KMS-11 (cell line): ENCODE measurements at regions not wholly inside any gene's neighbourhood (a gene's known extent, or its start where the extent isn't known, plus 50 kb on each side); places are given as distances from the start of the nearest gene placed in this dataset.

Experiments
- H2AFZ ChIP-seq: fragments of 200-600 bp; sonication (generic); 2 replicates; pipeline ENCODE4 v1.6.1; 2016; ENCODE audit warnings: antibody characterized with exemption, mixed run types, low read depth
- H3K27ac ChIP-seq: fragments of 200-600 bp; sonication (generic); 2 replicates; pipeline ENCODE4 v1.6.1; 2016; ENCODE audit warnings: mild to moderate bottlenecking, mixed run types
- H3K27me3 ChIP-seq: fragments of 200-600 bp; sonication (generic); 2 replicates; pipeline ENCODE4 v1.6.1; 2017; ENCODE audit warnings: mild to moderate bottlenecking, low read depth, mixed run types, moderate library complexity; ENCODE audit not compliant: insufficient read depth
- H3K36me3 ChIP-seq: fragments of 200-600 bp; sonication (generic); 2 replicates; pipeline ENCODE4 v1.6.1; 2017; ENCODE audit warnings: mild to moderate bottlenecking, mixed run types; ENCODE audit not compliant: insufficient read depth
- H3K4me1 ChIP-seq: fragments of 200-600 bp; sonication (generic); 2 replicates; pipeline ENCODE4 v1.6.1; 2016; ENCODE audit warnings: mild to moderate bottlenecking, low read depth, mixed run types; ENCODE audit not compliant: poor library complexity, severe bottlenecking
- H3K4me2 ChIP-seq: fragments of 200-600 bp; sonication (generic); 2 replicates; pipeline ENCODE4 v1.7.0; 2016; ENCODE audit warnings: mild to moderate bottlenecking, mixed run types
- H3K4me3 ChIP-seq: fragments of 200-600 bp; sonication (generic); IDR thresholded peaks from 2 replicates; pipeline ENCODE4 v1.6.1; 2017; ENCODE audit warnings: low read depth, low read length, mixed read lengths; ENCODE audit not compliant: insufficient read depth
- H3K79me2 ChIP-seq: fragments of 200-600 bp; sonication (generic); 2 replicates; pipeline ENCODE4 v1.6.1; 2016; ENCODE audit warnings: low read depth, mixed run types; ENCODE audit not compliant: insufficient read depth
- H3K9ac ChIP-seq: fragments of 200-600 bp; sonication (generic); 2 replicates; pipeline ENCODE4 v1.6.1; 2016; ENCODE audit warnings: mild to moderate bottlenecking, mixed run types
- H4K20me1 ChIP-seq: fragments of 200-600 bp; sonication (generic); 2 replicates; pipeline ENCODE4 v1.6.1; 2016; ENCODE audit warnings: mild to moderate bottlenecking, mixed run types; ENCODE audit not compliant: insufficient read depth
- TF ChIP-seq, protein P1 (sequence below): fragments of 200-600 bp; sonication (generic); conservative IDR thresholded peaks from 2 replicates; pipeline ENCODE4 v1.6.1; 2017; ENCODE audit warnings: low read depth, mild to moderate bottlenecking, antibody characterized with exemption, low read length, moderate library complexity, mixed read lengths

DNA sequence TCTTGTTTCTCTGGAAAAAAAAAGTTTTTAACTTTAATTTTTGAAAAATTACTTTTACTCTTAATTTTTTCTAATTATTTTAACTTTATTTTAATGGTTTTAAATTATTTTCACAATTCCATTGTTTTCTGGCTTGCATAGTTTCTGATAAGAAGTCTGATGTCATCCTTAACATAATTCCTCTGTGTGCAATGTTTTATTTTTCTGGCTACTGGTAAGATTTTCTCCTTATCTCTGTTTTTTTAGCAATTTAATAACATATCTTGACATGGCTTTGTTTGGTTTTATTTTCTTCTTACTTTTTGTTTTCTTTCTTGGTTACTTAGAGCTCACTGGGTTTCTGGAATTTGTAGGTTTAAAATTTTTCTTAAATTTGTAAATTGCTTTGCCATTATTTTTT is 114.8 kb downstream of the TBXT start:
- no peak overlapping the region for H2AFZ ChIP-seq
- H3K27me3 ChIP-seq = no peaks in the 10 kb centered on the region
- no peaks in the 10 kb centered on the region for H3K4me1 ChIP-seq
- H3K27ac ChIP-seq = no peak overlapping the region
- no peaks in the 10 kb centered on the region for H3K79me2 ChIP-seq
- H3K4me3 ChIP-seq = no peak overlapping the region
- H3K36me3 ChIP-seq = no peaks in the 10 kb centered on the region
- TF ChIP-seq, protein P1, sequence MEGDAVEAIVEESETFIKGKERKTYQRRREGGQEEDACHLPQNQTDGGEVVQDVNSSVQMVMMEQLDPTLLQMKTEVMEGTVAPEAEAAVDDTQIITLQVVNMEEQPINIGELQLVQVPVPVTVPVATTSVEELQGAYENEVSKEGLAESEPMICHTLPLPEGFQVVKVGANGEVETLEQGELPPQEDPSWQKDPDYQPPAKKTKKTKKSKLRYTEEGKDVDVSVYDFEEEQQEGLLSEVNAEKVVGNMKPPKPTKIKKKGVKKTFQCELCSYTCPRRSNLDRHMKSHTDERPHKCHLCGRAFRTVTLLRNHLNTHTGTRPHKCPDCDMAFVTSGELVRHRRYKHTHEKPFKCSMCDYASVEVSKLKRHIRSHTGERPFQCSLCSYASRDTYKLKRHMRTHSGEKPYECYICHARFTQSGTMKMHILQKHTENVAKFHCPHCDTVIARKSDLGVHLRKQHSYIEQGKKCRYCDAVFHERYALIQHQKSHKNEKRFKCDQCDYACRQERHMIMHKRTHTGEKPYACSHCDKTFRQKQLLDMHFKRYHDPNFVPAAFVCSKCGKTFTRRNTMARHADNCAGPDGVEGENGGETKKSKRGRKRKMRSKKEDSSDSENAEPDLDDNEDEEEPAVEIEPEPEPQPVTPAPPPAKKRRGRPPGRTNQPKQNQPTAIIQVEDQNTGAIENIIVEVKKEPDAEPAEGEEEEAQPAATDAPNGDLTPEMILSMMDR = no peak
- no peaks in the 10 kb centered on the region for H4K20me1 ChIP-seq
- H3K4me2 ChIP-seq = no peak overlapping the region
- no peak overlapping the region for H3K9ac ChIP-seq

DNA sequence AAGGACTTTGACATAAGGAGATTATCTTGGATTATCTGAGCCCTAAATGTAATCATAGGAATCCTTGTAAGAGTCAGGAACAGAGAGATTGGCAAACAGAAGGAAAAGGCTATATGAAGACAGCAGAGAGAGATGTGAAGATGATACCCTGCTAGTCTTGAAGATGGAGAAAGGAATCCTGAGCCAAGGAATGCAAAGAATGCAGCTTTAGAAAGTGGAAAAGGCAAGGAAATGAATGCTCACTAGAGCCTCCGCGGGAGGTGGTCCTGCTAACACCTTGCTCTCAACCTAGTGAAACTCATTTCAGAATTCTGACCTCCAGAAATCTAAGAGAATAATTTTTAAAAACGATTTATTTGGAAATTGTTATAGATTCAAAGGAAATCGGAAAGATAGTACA is 117.1 kb downstream of the TBXT start:
- no peak overlapping the region for H3K4me3 ChIP-seq
- no peak overlapping the region for H3K4me2 ChIP-seq
- H3K36me3 ChIP-seq = no peaks in the 10 kb centered on the region
- H3K27me3 ChIP-seq = no peaks in the 10 kb centered on the region
- TF ChIP-seq, protein P1 = no peak
- no peaks in the 10 kb centered on the region for H4K20me1 ChIP-seq
- H3K4me1 ChIP-seq = no peaks in the 10 kb centered on the region
- no peak overlapping the region for H3K9ac ChIP-seq
- H2AFZ ChIP-seq = no peak overlapping the region
- no peak overlapping the region for H3K27ac ChIP-seq
- H3K79me2 ChIP-seq = no peaks in the 10 kb centered on the region

DNA sequence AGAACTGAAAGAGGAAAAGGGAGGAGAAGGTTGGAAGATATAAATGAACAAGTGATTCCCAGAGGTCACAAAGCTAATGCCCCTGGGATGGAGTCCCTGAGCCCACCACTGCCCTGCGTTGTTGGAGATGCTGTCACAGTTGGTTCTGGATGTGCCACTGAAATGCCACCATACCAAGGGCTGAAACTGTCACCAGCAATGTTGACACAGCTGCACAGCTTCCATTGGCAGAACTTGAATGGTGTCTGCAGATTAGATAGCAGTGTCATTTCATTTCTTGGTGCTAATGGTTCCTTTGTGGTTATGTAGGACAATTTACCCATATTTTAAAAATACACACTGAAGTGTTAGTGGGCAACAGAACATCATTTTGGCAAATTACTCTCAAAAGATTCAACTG is 120.7 kb downstream of the TBXT start:
- no peaks in the 10 kb centered on the region for H3K79me2 ChIP-seq
- H3K9ac ChIP-seq = no peak overlapping the region
- no peak overlapping the region for H3K27ac ChIP-seq
- no peaks in the 10 kb centered on the region for H3K36me3 ChIP-seq
- TF ChIP-seq, protein P1 = no peak
- no peaks in the 10 kb centered on the region for H3K4me1 ChIP-seq
- H2AFZ ChIP-seq = no peak overlapping the region
- no peaks in the 10 kb centered on the region for H3K27me3 ChIP-seq
- H4K20me1 ChIP-seq = no peaks in the 10 kb centered on the region
- no peak overlapping the region for H3K4me2 ChIP-seq
- H3K4me3 ChIP-seq = no peak overlapping the region

DNA sequence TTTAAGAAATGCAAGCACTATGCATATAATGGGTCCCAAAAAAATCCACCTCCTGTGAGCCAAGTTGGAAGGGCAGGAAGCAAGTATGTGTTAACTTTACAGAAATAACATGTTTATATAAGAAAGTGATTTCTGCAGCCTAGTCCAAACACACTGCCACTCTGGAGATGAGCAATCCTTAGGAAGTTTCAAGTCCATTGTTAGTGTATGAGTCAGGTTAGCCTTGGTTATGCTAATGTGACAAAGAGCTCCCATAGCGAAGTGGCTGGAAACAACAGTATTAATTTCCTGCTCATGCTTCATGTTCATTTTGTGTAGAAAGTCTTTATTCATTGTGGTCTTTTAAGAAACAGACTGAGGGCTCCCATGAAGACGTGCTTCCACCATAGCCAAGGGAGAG is 121.4 kb downstream of the TBXT start:
- Histone ChIP-seq H3K27ac (no peak overlapping the region), H3K4me2 (no peak overlapping the region), H3K9ac (no peak overlapping the region), H4K20me1 (no peaks in the 10 kb centered on the region), H3K4me1 (no peaks in the 10 kb centered on the region), H3K27me3 (no peaks in the 10 kb centered on the region), H3K79me2 (no peaks in the 10 kb centered on the region), H3K36me3 (no peaks in the 10 kb centered on the region), H3K4me3 (no peak overlapping the region), H2AFZ (no peak overlapping the region)
- TF ChIP-seq, protein P1 = no peak

DNA sequence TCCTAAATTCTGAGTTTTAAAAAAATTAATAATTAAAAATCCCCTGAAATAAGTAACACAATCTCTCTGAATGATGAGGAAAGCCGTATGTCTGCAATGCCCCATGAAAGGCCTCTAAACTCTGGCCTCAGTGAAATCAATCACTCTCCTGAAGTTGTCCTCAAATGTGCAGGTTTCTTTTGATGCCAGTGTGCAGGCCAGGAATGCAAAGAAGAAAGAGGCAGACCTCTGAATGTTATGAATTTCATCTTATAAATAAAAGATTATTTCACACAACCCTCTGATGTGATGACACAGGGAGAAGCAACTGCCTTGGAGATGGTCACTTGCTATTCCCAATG is 121.8 kb downstream of the TBXT start:
- Histone ChIP-seq H2AFZ (no peak overlapping the region), H3K27ac (no peak overlapping the region), H3K9ac (no peak overlapping the region), H4K20me1 (no peaks in the 10 kb centered on the region), H3K27me3 (no peaks in the 10 kb centered on the region), H3K79me2 (no peaks in the 10 kb centered on the region), H3K4me3 (no peak overlapping the region), H3K36me3 (no peaks in the 10 kb centered on the region), H3K4me2 (no peak overlapping the region), H3K4me1 (no peaks in the 10 kb centered on the region)
- TF ChIP-seq, protein P1 = no peak
